Adipocyte (in vitro differentiated cells): ENCODE measurements at regions not wholly inside any gene's neighbourhood (a gene's known extent, or its start where the extent isn't known, plus 50 kb on each side); places are given as distances from the start of the nearest gene placed in this dataset.

Experiments
- DNase-seq: peaks from one replicate; pipeline ENCODE4 v3.0.0-alpha.2; 2015; ENCODE audit warnings: low read depth
- H3K27me3 ChIP-seq: replicated peaks from 2 replicates; pipeline ENCODE4 v1.7.0; 2013; ENCODE audit warnings: mild to moderate bottlenecking, low read length, moderate library complexity; ENCODE audit not compliant: control insufficient read depth, insufficient read depth
- H3K36me3 ChIP-seq: 2 replicates; pipeline ENCODE4 v1.7.0; 2013; ENCODE audit warnings: low read length, mild to moderate bottlenecking, moderate library complexity; ENCODE audit not compliant: control insufficient read depth, insufficient read depth, severe bottlenecking
- H3K4me1 ChIP-seq: 2 replicates; pipeline ENCODE4 v1.7.0; 2013; ENCODE audit warnings: mild to moderate bottlenecking, low read length, moderate library complexity; ENCODE audit not compliant: control insufficient read depth, insufficient read depth
- H3K4me3 ChIP-seq: 2 replicates; pipeline ENCODE4 v1.7.0; 2013; ENCODE audit warnings: mild to moderate bottlenecking, low read length, moderate library complexity
- H3K9ac ChIP-seq: 2 replicates; pipeline ENCODE4 v1.7.0; 2013; ENCODE audit warnings: mild to moderate bottlenecking, low read length, moderate library complexity
- H3K9me3 ChIP-seq: 2 replicates; pipeline ENCODE4 v1.7.0; 2013; ENCODE audit warnings: mild to moderate bottlenecking, low read length, moderate library complexity; ENCODE audit not compliant: control insufficient read depth

GRCh38 chr5:58108511-58108910, 351.4 kb downstream of the PLK2 start:
- H3K4me1 ChIP-seq = no peaks in the 10 kb centered on the region
- H3K27me3 ChIP-seq = no peaks in the 10 kb centered on the region
- no peaks in the 10 kb centered on the region for H3K36me3 ChIP-seq
- no peaks in the 10 kb centered on the region for H3K9me3 ChIP-seq
- DNase-seq = no peak
- H3K9ac ChIP-seq = no peak overlapping the region
- H3K4me3 ChIP-seq = no peak overlapping the region

GRCh38 chr5:58107704-58108103, 352.2 kb downstream of the PLK2 start:
- H3K4me1 ChIP-seq = no peaks in the 10 kb centered on the region
- no peak overlapping the region for H3K9ac ChIP-seq
- H3K36me3 ChIP-seq = no peaks in the 10 kb centered on the region
- no peaks in the 10 kb centered on the region for H3K9me3 ChIP-seq
- H3K27me3 ChIP-seq = no peaks in the 10 kb centered on the region
- H3K4me3 ChIP-seq = no peak overlapping the region
- peak; percentile 37 for DNase-seq

- Histone ChIP-seq H3K9me3 (no peaks in the 10 kb centered on the region), H3K36me3 (no peaks in the 10 kb centered on the region), H3K4me3 (no peak overlapping the region), H3K27me3 (no peaks in the 10 kb centered on the region), H3K9ac (no peak overlapping the region), H3K4me1 (no peaks in the 10 kb centered on the region)
- no peak for DNase-seq
Measured at GRCh38 chr5:58106754-58107410, 353.0 kb downstream of the PLK2 start.

- no peaks in the 10 kb centered on the region for H3K9me3 ChIP-seq
- DNase-seq = no peak
- H3K36me3 ChIP-seq = no peaks in the 10 kb centered on the region
- H3K27me3 ChIP-seq = no peaks in the 10 kb centered on the region
- H3K9ac ChIP-seq = no peak overlapping the region
- H3K4me3 ChIP-seq = no peak overlapping the region
- no peaks in the 10 kb centered on the region for H3K4me1 ChIP-seq
Measured at GRCh38 chr5:58105836-58106235, 354.1 kb downstream of the PLK2 start.

- Histone ChIP-seq H3K9me3 (no peaks in the 10 kb centered on the region), H3K9ac (no peak overlapping the region), H3K27me3 (no peaks in the 10 kb centered on the region), H3K4me3 (no peak overlapping the region), H3K36me3 (no peaks in the 10 kb centered on the region), H3K4me1 (no peaks in the 10 kb centered on the region)
- no peak for DNase-seq
Measured at GRCh38 chr5:58099257-58099656, 360.6 kb downstream of the PLK2 start.

GRCh38 chr5:58094031-58094430, 365.9 kb downstream of the PLK2 start:
- peak; percentile 20 for DNase-seq
- Histone ChIP-seq H3K4me1 (no peaks in the 10 kb centered on the region), H3K9me3 (no peaks in the 10 kb centered on the region), H3K4me3 (no peak overlapping the region), H3K36me3 (no peaks in the 10 kb centered on the region), H3K27me3 (peaks cover 5% of the 10 kb centered on the region), H3K9ac (no peak overlapping the region)

GRCh38 chr5:58090704-58091103, 369.2 kb downstream of the PLK2 start:
- no peak for DNase-seq
- no peak overlapping the region for H3K4me3 ChIP-seq
- no peak overlapping the region for H3K9ac ChIP-seq
- H3K9me3 ChIP-seq = no peaks in the 10 kb centered on the region
- H3K4me1 ChIP-seq = no peaks in the 10 kb centered on the region
- H3K27me3 ChIP-seq = peaks cover 5% of the 10 kb centered on the region
- H3K36me3 ChIP-seq = no peaks in the 10 kb centered on the region

- Histone ChIP-seq H3K4me1 (no peaks in the 10 kb centered on the region), H3K27me3 (peaks cover 5% of the 10 kb centered on the region), H3K4me3 (no peak overlapping the region), H3K36me3 (no peaks in the 10 kb centered on the region), H3K9me3 (no peaks in the 10 kb centered on the region), H3K9ac (no peak overlapping the region)
- DNase-seq = no peak
Measured at GRCh38 chr5:58088941-58089340, 370.9 kb downstream of the PLK2 start.

- Histone ChIP-seq H3K4me3 (no peak overlapping the region), H3K36me3 (no peaks in the 10 kb centered on the region), H3K4me1 (no peaks in the 10 kb centered on the region), H3K27me3 (peaks cover 3% of the 10 kb centered on the region), H3K9me3 (no peaks in the 10 kb centered on the region), H3K9ac (no peak overlapping the region)
- no peak for DNase-seq
Measured at GRCh38 chr5:58087905-58088304, 372.0 kb downstream of the PLK2 start.

GRCh38 chr5:58087123-58087522, 372.8 kb downstream of the PLK2 start:
- DNase-seq = no peak
- Histone ChIP-seq H3K9ac (no peak overlapping the region), H3K27me3 (no peaks in the 10 kb centered on the region), H3K36me3 (no peaks in the 10 kb centered on the region), H3K9me3 (no peaks in the 10 kb centered on the region), H3K4me1 (no peaks in the 10 kb centered on the region), H3K4me3 (no peak overlapping the region)

- H3K4me1 ChIP-seq = no peaks in the 10 kb centered on the region
Measured at GRCh38 chr5:58085800-58086199, 374.1 kb downstream of the PLK2 start.

GRCh38 chr5:58081435-58081834, 378.5 kb downstream of the PLK2 start:
- no peaks in the 10 kb centered on the region for H3K9me3 ChIP-seq
- no peak for DNase-seq
- H3K27me3 ChIP-seq = no peaks in the 10 kb centered on the region

More at GRCh38 chr5:58085800-58086199, 374.1 kb downstream of the PLK2 start:
- no peaks in the 10 kb centered on the region for H3K9me3 ChIP-seq
- H3K36me3 ChIP-seq = no peaks in the 10 kb centered on the region
- H3K27me3 ChIP-seq = no peaks in the 10 kb centered on the region
- no peak overlapping the region for H3K9ac ChIP-seq
- no peak for DNase-seq
- no peak overlapping the region for H3K4me3 ChIP-seq

More at GRCh38 chr5:58081435-58081834, 378.5 kb downstream of the PLK2 start:
- H3K4me1 ChIP-seq = no peaks in the 10 kb centered on the region
- H3K9ac ChIP-seq = no peak overlapping the region
- H3K4me3 ChIP-seq = no peak overlapping the region
- no peaks in the 10 kb centered on the region for H3K36me3 ChIP-seq
